Loucy (cell line): ENCODE measurements at regions not wholly inside any gene's neighbourhood (a gene's known extent, or its start where the extent isn't known, plus 50 kb on each side); places are given as distances from the start of the nearest gene placed in this dataset.

Experiments
- H2AFZ ChIP-seq: fragments of 200-600 bp; sonication (generic); 2 replicates; pipeline ENCODE4 v1.6.0; 2016; ENCODE audit warnings: antibody characterized with exemption, mild to moderate bottlenecking, low read length, moderate library complexity
- H3F3A ChIP-seq: fragments of 200-600 bp; 2 replicates; pipeline ENCODE4 v1.6.0; 2016; ENCODE audit warnings: antibody characterized with exemption, low read depth, mild to moderate bottlenecking
- H3K27me3 ChIP-seq: fragments of 200-600 bp; sonication (generic); 2 replicates; pipeline ENCODE4 v1.6.1; 2014; ENCODE audit warnings: low read length, mild to moderate bottlenecking; ENCODE audit not compliant: insufficient read depth, poor library complexity, severe bottlenecking
- H3K36me3 ChIP-seq: fragments of 200-600 bp; sonication (generic); 2 replicates; pipeline ENCODE4 v1.6.1; 2016; ENCODE audit warnings: low read length; ENCODE audit not compliant: insufficient read depth
- H3K4me1 ChIP-seq: fragments of 200-600 bp; sonication (generic); 2 replicates; pipeline ENCODE4 v1.5.1; 2014; ENCODE audit warnings: low read length, mild to moderate bottlenecking; ENCODE audit not compliant: insufficient read depth, poor library complexity, severe bottlenecking
- H3K4me2 ChIP-seq: fragments of 200-600 bp; sonication (generic); 2 replicates; pipeline ENCODE4 v1.6.0; 2014; ENCODE audit warnings: antibody characterized with exemption, low read length, low read depth, mild to moderate bottlenecking; ENCODE audit not compliant: poor library complexity, severe bottlenecking
- H3K4me3 ChIP-seq: fragments of 200-600 bp; sonication (generic); 2 replicates; pipeline ENCODE4 v1.5.1; 2014; ENCODE audit warnings: low read length, mild to moderate bottlenecking, mixed read lengths; ENCODE audit not compliant: poor library complexity, severe bottlenecking
- H3K79me2 ChIP-seq: fragments of 200-600 bp; sonication (generic); 2 replicates; pipeline ENCODE4 v1.6.1; 2014; ENCODE audit warnings: low read length; ENCODE audit not compliant: insufficient read depth
- H3K9ac ChIP-seq: fragments of 200-600 bp; sonication (generic); 2 replicates; pipeline ENCODE4 v1.6.0; 2014; ENCODE audit warnings: mild to moderate bottlenecking, low read depth, low read length, moderate library complexity; ENCODE audit not compliant: poor library complexity, severe bottlenecking
- H3K9me2 ChIP-seq: fragments of 200-600 bp; sonication (generic); replicated peaks from 2 replicates; pipeline ENCODE4 v1.6.1; 2016; ENCODE audit warnings: low read depth, low read length, mixed read lengths
- H3K9me3 ChIP-seq: fragments of 200-600 bp; sonication (generic); 2 replicates; pipeline ENCODE4 v1.6.1; 2014; ENCODE audit warnings: mild to moderate bottlenecking, antibody characterized with exemption, low read length, low read depth; ENCODE audit not compliant: insufficient read depth
- H4K20me1 ChIP-seq: fragments of 200-600 bp; sonication (generic); 2 replicates; pipeline ENCODE4 v1.6.0; 2014; ENCODE audit warnings: antibody characterized with exemption, low read length, mild to moderate bottlenecking; ENCODE audit not compliant: insufficient read depth, poor library complexity, severe bottlenecking
- EZH2phosphoT487 ChIP-seq: fragments of 200-600 bp; IDR thresholded peaks from 2 replicates; pipeline ENCODE4 v1.6.1; 2018; ENCODE audit warnings: antibody characterized with exemption, mild to moderate bottlenecking, moderate library complexity, borderline replicate concordance
- TF ChIP-seq, protein P1 (sequence below): fragments of 200-600 bp; sonication (generic); conservative IDR thresholded peaks from 2 replicates; pipeline ENCODE4 v1.5.1; 2014; ENCODE audit warnings: mild to moderate bottlenecking, antibody characterized with exemption, low read length

- no peaks in the 10 kb centered on the region for H3K79me2 ChIP-seq
- no peaks in the 10 kb centered on the region for H3K27me3 ChIP-seq
- no peak overlapping the region for H2AFZ ChIP-seq
- no peaks in the 10 kb centered on the region for H4K20me1 ChIP-seq
- 0 out of 2 replicates have a peak, but pooled peaks cover 7% of the 10 kb centered on the region for H3K9me3 ChIP-seq
- no peaks in the 10 kb centered on the region for H3K4me1 ChIP-seq
- H3K9ac ChIP-seq: no peak overlapping the region
- no peaks in the 10 kb centered on the region for H3K9me2 ChIP-seq
- no peaks in the 10 kb centered on the region for H3F3A ChIP-seq
- H3K4me2 ChIP-seq: no peak overlapping the region
- no peak overlapping the region for H3K4me3 ChIP-seq
- TF ChIP-seq EZH2phosphoT487: no peak
- TF ChIP-seq, protein P1, sequence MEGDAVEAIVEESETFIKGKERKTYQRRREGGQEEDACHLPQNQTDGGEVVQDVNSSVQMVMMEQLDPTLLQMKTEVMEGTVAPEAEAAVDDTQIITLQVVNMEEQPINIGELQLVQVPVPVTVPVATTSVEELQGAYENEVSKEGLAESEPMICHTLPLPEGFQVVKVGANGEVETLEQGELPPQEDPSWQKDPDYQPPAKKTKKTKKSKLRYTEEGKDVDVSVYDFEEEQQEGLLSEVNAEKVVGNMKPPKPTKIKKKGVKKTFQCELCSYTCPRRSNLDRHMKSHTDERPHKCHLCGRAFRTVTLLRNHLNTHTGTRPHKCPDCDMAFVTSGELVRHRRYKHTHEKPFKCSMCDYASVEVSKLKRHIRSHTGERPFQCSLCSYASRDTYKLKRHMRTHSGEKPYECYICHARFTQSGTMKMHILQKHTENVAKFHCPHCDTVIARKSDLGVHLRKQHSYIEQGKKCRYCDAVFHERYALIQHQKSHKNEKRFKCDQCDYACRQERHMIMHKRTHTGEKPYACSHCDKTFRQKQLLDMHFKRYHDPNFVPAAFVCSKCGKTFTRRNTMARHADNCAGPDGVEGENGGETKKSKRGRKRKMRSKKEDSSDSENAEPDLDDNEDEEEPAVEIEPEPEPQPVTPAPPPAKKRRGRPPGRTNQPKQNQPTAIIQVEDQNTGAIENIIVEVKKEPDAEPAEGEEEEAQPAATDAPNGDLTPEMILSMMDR: no peak
- no peaks in the 10 kb centered on the region for H3K36me3 ChIP-seq
Measured at GRCh38 chr2:238973038-238973739, 125.3 kb downstream of the TWIST2 start.

GRCh38 chr2:238974081-238974480 is 126.2 kb downstream of the TWIST2 start:
- Histone ChIP-seq H3K9ac (no peak overlapping the region), H3K9me3 (0 out of 2 replicates have a peak, but pooled peaks cover 7% of the 10 kb centered on the region), H3K9me2 (no peaks in the 10 kb centered on the region), H3K4me1 (no peaks in the 10 kb centered on the region), H3K36me3 (no peaks in the 10 kb centered on the region), H3K4me2 (no peak overlapping the region), H3K4me3 (no peak overlapping the region), H3K27me3 (no peaks in the 10 kb centered on the region), H3F3A (no peaks in the 10 kb centered on the region), H4K20me1 (no peaks in the 10 kb centered on the region), H2AFZ (no peak overlapping the region), H3K79me2 (no peaks in the 10 kb centered on the region)
- TF ChIP-seq EZH2phosphoT487: no peak
- TF ChIP-seq, protein P1: no peak

- Histone ChIP-seq H2AFZ (no peak overlapping the region), H3K4me1 (no peaks in the 10 kb centered on the region), H3K36me3 (no peaks in the 10 kb centered on the region), H3K4me3 (no peak overlapping the region), H3K27me3 (no peaks in the 10 kb centered on the region), H3K79me2 (no peaks in the 10 kb centered on the region), H3K9me3 (0 out of 2 replicates have a peak, but pooled peaks cover 10% of the 10 kb centered on the region), H3K4me2 (no peak overlapping the region), H3K9ac (no peak overlapping the region), H3F3A (no peaks in the 10 kb centered on the region), H4K20me1 (no peaks in the 10 kb centered on the region), H3K9me2 (no peaks in the 10 kb centered on the region)
- no peak for TF ChIP-seq EZH2phosphoT487
- TF ChIP-seq, protein P1: no peak
Measured at GRCh38 chr2:238974501-238975166, 126.7 kb downstream of the TWIST2 start.
